OCI-LY7 (cell line): ENCODE measurements at regions not wholly inside any gene's neighbourhood (a gene's known extent, or its start where the extent isn't known, plus 50 kb on each side); places are given as distances from the start of the nearest gene placed in this dataset.

ENCODE experiments used
- EZH2phosphoT487 ChIP-seq: fragments of 200-600 bp; sonication (generic); IDR thresholded peaks from 2 replicates; pipeline ENCODE4 v1.6.1; 2018; ENCODE audit warnings: low read depth, borderline replicate concordance, mild to moderate bottlenecking, mixed run types, antibody characterized with exemption, low read length, moderate library complexity, mixed read lengths
- TF ChIP-seq, protein P1 (sequence below): fragments of 200-600 bp; sonication (generic); conservative IDR thresholded peaks from 2 replicates; pipeline ENCODE4 v1.5.1; 2014; ENCODE audit warnings: mild to moderate bottlenecking, antibody characterized with exemption, low read length, moderate library complexity, mixed read lengths

DNA sequence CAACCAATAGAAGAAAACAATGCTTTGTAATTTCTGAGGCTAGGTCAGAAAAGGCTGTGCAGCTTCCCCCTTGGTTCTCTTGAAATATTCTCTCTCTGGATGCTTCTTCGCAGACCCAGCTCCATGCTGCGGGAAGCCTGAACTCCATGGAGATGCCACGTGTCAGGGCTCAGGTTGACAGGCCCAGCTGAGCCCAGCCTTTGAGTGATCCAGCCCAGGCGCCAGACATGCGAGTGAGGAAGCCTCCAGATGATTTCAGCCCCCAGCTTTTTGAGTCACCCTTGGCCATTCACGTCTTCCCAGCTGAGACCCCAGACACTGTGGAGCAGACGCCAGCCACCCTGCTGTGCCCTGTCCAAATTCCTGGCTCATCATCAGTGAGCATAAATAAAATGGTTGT is 378.4 kb upstream of the NRP1 start:
- TF ChIP-seq, protein P1, sequence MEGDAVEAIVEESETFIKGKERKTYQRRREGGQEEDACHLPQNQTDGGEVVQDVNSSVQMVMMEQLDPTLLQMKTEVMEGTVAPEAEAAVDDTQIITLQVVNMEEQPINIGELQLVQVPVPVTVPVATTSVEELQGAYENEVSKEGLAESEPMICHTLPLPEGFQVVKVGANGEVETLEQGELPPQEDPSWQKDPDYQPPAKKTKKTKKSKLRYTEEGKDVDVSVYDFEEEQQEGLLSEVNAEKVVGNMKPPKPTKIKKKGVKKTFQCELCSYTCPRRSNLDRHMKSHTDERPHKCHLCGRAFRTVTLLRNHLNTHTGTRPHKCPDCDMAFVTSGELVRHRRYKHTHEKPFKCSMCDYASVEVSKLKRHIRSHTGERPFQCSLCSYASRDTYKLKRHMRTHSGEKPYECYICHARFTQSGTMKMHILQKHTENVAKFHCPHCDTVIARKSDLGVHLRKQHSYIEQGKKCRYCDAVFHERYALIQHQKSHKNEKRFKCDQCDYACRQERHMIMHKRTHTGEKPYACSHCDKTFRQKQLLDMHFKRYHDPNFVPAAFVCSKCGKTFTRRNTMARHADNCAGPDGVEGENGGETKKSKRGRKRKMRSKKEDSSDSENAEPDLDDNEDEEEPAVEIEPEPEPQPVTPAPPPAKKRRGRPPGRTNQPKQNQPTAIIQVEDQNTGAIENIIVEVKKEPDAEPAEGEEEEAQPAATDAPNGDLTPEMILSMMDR, result no peak
- no peak for TF ChIP-seq EZH2phosphoT487
